GM18867 (cell line): ENCODE measurements at regions not wholly inside any gene's neighbourhood (a gene's known extent, or its start where the extent isn't known, plus 50 kb on each side); places are given as distances from the start of the nearest gene placed in this dataset.
"Not testable (repeated sequence)": the region's sequence is repeated elsewhere in the genome, so short reads cannot be mapped to it uniquely, and the experiment has no call there.

ENCODE experiments used
- ATAC-seq: cut with Tn5 transposase; IDR thresholded peaks from one replicate; pipeline ENCODE4 v1.9.1; 2021; ENCODE audit warnings: mild to moderate bottlenecking, moderate library complexity; ENCODE audit not compliant: unreplicated experiment

DNA sequence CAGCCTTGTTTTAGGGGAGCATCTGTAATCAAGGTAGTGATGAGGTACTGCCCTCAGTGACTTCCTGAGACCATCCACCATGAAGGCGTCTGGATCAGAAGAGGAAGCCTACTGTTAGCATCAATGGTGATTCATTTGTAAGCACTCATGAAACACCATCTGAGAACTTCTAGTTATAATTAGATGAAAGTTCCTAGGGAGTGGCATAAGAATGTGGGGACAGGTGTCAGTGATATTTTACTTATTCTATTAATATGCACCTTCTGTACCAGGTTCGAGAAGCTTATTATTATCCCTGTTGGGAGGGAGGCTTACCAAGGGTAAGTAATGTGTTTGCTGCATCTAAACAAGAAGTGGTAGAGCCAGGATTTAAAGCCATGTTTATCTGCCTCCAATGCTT, 295.8 kb upstream of the TBL1XR1 start:
- ATAC-seq = no peak

DNA sequence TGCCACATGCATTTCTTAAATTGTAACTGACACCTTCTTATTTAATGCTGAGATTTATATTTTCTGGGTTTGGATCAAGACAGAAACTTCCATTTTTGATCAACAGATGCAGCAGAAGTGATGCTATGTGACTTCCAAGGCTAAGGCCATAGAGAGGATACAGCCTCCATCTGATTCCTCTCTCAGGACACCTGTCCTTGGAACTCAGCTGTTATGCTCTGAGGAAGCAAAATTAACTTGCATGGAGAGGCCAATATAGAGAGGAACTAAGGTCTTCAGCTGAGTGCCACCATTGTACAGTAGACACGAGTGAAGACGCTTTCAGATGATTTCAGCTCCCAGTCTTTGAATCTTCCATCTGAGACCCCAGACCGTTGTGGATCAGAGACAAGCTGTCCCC, 296.9 kb upstream of the TBL1XR1 start:
- no peak for ATAC-seq

DNA sequence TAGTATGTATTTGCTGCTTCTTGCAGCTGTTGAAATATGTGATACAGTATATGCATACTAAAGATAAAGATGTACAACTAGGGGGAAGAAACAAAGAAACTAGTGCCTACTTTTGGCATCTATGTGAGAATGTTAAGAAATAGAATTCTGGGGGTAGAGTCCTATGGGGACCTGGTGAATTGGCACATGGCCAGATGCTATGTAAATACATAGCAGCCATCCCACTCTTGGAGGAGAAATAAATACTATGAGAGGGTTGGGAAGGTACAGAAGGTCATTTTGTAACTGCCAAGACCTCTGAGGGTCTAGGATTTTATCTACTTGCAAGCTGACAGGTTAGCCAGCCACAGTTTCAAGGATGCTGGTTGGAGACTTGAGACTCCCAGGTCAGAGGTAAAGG, 298.3 kb upstream of the TBL1XR1 start:
- ATAC-seq = no peak

DNA sequence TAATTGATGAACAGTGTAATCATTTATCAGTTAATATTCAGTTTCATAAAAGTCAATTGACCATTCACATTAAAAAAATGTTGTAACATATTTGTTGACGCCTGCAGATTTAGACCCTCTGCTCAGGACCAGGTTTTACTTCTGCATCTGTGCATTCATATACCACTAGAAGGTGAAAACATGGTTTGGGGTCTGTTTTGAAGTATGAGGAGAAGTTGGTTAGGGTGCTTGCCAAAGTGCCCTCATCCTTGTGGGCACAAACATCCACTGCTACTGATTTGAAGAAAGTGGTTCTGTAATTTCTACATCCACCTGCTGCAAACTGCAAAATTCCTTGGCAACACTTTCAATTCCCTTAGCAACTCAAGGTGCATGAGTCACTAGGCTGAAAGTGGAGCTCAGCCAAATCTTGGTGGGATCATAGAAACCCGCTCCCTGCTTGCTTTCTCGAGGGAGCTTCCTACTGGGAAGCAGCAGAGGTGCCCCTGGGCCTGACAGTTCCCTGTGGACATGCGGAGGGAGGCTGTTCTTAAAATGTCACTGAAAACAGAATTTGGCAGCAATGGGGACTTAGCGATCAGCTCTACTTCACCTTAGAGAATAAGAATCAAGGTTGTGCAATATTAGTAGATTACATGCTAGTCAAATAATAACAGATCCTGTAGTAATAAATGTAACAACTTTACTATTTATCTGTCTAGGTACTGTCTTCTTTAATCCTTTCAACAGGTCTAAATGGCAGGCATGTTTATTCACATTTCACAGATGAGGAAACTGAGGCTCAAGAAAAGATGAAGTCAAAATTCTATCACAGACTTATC, 301.0 kb upstream of the TBL1XR1 start:
- no peak for ATAC-seq

DNA sequence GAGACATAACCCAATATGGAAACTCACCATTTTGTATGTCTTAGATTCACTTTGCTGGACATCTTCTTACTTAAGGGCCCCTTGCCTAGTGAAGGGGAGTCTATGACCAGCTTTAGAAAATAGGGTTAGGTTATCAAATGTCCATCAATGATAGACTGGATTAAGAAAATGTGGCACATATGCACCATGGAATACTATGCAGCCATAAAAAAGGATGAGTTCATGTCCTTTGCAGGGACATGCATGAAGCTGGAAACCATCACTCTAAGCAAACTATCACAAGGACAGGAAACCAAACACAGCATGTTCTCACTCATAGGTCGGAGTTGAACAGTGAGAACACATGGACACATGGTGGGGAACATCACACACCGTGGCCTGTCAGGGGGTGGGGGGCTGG, 301.8 kb upstream of the TBL1XR1 start:
- not testable (repeated sequence) for ATAC-seq

DNA sequence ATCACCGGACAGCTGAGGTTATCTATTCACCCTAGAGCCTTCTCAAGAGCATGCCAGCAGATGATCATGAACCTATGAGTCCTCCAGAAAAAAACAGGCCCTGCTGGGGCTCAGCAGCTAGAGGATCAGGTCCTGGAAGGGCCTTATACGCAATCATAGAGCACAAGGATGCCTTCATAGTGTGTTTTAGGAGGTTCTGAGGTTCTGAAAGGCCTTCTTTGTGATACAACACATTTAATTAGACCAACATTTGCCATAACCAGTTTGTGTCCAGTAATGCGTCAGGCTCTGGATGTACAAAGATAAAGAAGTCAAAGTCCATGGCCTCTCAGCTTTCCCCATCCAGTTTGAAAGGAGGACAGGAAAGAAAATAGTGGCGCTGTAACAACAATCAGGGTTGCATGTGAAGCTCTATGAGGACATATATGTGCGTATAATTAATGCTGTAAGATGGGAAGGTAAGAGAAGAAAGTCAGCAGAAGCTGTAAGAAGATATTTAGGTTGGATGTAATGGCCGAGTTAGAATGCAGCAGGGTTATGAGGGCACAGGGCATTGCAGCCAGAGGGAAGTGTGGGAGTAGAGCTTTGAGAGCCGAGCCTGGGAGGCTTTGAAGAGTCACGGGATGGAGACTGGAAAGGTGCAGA, 302.6 kb upstream of the TBL1XR1 start:
- no peak for ATAC-seq

DNA sequence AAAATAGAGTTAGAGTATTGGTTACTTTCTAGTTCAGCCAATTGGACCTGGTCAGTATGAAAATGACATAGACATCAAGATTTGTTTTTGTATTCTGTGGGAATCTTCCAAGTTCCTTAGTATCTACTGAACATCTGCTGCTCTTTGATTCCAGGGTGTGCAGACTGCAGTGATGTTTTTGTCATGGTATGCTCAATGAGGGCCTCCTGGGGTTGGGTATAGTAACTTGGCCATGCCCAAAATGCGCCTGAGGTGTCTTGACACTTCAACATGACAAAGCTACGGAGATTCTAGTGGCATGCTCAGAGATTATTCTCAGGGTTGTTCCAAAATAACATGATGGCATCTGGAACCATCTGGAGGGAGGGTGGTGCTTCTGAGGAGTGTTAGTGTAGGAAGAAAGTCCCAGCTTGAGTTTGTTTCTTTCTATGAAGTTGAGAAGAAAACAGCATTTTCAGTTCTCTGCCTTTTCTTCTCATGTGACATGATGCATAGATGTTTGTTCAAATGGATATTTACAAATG, 313.5 kb upstream of the TBL1XR1 start:
- no peak for ATAC-seq

DNA sequence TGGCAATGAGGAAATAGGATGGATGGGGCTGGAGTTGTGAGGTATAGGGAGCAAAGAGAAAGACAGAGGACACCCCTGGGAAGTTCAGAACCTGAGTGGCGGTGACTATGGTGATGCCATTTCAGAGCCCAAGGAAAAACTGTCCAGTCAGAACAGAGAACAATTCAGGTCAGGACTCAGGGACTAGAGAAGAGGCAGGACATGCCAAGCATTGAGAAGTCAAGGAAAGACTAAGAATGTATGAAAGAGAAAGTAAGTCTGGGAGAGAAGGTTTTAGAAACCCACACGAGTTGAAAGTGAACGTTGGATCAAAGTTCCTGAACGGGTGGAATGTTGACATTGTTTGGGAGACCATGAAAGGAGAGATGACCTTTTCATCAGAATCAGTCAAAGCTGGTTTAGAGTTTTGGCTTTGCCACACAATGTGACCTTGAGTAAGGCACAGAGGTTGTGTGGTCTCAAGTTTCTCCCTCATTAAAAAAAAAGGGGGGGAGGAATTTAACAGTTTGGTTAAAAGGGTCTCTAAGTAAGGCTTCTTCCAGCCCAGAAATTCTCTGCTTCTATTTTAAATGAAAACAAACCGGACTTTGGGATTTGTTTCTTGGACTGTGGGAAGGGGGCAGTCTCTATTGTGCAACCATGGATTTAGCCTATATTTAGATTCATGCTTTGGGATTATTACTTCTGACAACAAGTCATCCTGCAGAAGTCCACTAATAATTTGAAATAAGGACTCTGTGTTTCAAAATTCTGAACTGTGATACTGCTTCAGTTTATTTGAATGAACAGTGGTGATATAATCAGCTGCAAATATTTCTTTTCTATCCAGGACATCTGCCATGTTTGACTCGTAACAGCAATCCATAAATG, 315.9 kb upstream of the TBL1XR1 start:
- no peak for ATAC-seq

DNA sequence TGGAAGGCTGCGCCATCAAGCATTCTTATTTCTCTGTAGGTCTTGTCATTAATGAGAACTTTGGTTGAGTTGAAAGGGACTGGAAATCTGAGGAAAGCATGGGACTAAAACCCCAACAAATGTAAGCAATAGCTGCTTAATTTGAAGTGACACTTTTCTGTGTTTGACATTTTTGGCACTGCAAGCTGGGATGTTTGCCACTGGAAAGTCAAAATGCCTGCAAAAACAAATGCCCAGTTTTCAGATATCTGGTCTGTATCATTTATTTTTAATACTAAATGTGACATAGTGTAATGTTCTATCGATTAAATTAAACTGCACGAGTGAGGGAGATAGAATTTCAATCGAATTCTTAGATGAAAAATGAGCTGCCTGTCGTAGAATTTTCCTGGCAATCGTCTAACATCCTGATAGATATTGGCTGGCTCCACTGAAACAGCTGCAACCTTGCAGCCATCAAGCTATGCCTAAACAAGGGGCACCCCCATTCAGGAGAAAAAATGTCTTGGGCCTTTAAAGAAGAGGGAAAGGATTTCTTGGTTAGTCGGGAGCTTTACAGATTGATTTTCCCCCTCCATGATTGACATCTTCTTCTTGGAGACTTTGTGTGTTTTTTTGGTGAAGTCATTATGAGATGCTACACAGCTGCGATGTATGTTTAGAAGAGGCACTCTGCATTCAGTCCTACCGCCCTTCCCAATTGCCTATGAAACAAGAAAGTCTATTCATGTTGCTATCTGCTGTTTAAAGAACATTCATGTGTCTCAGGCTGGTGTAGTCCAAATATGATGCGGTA, 316.7 kb upstream of the TBL1XR1 start:
- ATAC-seq = no peak

DNA sequence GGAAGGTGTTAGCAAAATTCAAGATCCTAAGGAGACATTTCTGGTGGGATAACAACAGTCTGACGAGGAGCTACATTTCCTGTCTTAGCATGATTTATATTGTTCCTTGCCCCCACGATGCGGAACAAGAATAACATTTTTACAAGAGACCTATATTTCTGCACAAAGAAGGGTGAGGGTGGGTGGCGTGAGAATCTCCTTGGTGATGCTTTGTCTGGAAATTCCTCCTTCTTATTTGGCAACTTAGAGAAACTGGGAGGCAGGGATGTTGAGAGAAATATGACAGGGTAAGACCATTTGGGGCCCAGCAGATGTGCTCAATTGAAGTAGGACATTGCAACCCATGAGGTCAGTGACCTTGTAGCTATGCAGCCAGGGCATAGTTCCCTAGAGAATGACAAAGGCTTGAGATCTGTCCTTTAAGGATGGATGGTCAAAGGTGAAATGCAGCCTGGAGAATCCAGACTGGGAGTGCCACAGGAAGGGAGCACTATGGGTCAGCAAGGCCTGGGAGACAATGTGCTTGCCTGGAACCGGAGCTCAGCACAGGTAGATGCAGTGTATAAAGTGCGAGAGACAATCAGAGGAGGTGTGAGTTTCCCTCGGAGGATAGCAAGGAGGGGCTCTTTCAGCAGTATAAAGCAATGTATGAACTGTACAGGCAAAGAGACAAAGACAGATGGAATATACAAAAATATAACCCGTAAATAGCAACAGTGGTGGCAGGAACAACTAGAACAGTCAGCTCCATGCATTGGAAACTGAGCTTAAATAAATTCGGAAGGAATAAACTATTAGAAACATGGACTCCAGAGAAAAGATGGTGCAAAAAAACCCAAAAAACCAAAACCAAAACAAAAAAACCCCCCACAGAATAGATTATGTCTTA, 317.6 kb upstream of the TBL1XR1 start:
- no peak for ATAC-seq

DNA sequence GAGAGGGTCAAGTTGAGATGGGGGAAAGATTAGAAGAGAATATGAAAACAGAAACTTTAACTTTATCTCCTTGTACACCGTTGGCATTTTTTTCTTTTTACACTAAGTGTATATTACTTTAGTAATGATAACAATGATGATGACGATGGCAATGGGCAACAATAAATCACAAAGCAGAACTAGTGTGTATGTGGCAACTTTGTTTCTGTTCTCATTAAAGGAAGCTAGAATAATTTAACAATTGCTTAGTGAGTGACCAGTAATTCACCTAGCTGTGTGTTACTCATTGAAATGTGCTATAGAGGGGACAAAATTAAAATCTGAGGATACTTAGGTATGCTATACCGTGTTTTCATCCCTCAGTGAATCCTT, 318.5 kb upstream of the TBL1XR1 start:
- no peak for ATAC-seq

DNA sequence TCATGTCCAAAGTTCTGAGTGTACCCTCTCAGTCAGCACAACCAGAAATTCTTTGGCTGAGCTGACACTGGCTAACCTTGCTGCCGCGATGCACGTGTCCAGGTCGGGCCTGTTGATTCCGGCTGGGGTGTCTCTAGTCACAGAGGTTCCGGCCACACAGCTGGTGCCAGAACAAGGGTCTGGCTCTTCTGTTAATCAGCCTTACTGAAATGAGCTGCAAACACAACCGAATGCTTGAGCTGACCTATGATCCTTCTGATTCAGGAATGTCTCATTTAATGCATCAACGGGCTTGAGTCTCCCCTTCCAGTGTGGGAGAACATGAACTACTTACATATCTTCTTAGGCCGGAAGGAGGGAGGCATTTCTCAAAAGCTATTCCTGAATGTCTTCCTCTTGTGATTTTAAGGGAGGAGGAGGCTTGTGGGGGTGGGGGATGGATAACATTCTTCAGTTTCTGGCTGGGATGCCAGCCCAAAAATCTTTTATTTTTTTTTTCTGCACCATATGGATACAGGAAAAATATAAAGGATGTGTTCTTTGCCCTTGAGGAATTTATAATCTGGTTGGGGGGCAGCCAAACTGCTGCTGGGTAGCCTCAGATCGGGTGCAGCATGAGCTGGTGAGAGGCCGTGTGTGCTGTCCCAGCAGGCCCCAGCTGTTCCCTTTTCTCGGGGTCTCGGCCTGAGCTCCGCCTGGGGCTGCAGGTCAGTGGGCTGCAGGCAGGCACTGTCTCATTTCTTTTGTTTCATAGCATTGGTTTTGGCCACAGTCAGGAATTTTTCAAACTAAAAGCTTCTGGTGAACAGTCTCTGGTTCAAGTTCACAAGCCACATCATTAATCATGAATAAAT, 319.1 kb upstream of the TBL1XR1 start:
- no peak for ATAC-seq

DNA sequence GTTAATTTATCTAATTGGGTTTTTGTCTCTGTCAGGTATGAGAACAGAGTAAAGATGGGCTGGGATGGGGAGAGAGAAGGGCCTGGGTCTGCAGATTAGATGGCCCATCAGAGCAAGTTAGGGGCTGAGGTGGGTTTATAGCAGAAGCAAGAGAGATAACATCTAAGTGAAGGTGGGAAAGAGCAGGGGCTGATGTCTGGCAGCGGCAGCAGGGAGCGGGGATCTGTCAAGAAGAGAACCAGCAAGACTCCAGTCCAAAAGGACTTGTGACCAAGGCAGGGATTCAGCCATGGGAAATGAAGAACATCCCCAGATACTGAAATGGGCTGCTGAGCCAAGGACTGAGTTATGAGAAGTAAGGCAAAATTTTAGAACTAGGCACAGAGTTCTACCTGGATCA, 320.6 kb upstream of the TBL1XR1 start:
- no peak for ATAC-seq

DNA sequence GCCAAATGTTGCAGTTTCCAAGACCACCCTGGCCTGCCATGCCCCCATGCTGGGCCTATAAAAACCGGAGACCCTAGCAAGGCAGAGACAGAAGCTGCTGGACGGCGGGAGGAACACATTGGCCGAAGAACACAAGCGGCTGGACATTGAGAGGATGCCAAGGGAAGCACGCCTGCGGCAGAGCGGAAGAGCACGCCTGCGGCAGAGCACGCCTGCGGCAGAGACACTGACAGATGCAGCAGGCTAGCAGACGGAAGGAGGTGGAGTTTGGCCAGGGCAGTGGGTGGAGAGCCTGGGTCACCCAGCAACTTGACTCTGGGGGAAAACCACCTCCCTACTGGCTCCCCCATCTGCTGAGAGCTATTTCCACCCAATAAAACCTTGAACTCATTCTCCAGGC, 322.3 kb upstream of the TBL1XR1 start:
- no peak for ATAC-seq

DNA sequence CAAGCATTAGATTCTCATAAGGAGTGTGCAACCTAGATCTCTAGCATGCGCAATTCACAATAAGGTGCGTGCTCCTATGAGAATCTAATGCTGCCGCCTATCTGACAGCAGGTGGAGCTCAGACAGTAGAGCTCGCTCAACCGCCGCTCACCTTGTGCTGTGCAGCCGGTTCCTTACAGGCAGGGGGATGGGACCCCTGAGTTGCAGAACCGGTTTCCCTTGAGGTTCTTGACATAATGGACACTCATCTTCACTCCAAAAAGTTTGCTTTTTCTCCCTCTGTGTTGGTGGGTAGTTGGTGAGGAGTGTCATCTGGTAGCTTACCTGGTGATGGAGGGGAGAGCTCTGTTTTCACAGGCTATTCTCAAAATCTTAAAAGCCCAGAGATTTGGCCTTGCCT, 324.0 kb upstream of the TBL1XR1 start:
- ATAC-seq = no peak

DNA sequence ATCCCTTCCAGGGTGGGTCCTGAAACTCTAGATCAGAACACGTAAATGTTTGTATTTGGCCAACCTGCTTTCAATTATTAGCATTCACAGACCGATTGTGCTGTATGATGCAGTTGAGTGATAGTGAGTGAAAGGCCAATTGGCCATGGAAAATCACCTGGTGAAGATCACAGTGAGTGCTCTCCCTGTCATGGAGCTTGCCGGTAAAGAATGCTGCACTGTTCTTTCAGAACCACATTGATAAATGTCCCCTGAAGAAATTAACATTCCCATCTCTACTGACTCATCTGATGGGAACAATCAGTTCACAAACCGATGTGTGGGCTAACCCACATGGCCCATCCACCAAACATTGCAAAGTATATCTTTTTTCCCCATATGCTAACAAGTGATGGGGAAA, 324.8 kb upstream of the TBL1XR1 start:
- ATAC-seq = no peak

DNA sequence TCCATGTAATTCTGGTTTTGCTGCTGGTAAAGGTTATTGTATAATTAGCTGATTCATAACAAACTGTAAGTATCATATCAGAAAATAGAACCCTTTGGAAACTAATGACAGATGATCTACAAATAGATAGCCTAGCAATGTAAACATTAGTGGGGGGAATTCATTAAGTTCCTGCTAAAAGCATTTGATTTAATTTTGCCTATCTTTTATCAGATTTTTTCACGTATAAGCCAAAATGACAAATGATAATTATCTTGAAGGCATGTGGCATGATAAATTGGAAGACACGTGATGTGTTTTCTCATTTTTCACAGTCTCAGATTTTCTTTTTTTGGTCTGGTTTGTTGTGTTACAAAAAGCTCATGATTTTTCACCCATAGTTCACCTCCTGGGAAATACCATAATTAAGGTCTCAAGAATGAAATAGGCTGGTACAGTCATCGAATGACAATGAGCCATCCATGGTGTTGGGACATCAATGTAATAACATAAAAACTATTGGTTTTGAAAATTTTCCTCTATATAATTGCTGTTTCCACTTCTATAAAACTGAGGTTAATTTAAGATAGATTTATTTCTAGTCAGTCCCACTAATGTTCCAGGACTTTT, 325.9 kb upstream of the TBL1XR1 start:
- ATAC-seq = no peak

DNA sequence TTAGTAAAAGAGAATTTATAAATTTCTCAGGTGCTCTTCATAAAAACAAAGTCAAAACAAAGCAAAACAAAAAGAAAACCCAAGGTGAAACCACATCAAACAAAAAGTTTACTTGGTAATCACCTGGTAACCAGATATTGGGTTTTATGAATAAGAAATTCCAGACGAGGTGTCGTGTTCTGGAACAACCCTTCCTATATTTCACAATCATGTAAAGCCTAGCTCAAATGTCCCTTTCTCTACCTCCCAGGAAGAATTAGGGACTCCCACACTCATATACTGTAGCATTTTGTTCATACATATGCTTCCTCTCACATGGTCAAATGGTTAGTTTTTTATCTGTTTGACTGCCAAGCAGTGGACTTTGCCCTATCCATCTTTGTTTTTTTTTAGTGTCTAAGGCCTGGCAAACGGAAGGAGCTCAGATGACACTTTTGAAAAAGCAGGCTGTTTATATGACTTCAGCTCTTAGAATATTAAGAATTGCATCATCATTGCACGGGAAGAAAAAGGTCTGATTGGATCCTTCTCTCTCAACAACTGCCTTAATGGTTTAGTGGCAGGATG, 326.7 kb upstream of the TBL1XR1 start:
- no peak for ATAC-seq
